ENCODE measurements at regions not wholly inside any gene's neighbourhood (a gene's known extent, or its start where the extent isn't known, plus 50 kb on each side); places are given as distances from the start of the nearest gene placed in this dataset.

GRCh38 chr7:98479318-98479717 lies 78.4 kb upstream of the BAIAP2L1 start:
- Histone ChIP-seq H3K4me1 (ENCODE audit: control insufficient read depth, insufficient read depth, low read length) (no peaks in the 10 kb centered on the region), H3K4me2 (ENCODE audit: low read length) (no peak overlapping the region), H3K9me3 (replicated peaks; ENCODE audit: low read length) (no peaks in the 10 kb centered on the region), H3K36me3 (ENCODE audit: insufficient read depth, low read length) (no peaks in the 10 kb centered on the region), H3K4me3 (ENCODE audit: low read length) (no peak overlapping the region), H3K27me3 (ENCODE audit: control insufficient read depth, insufficient read depth, low read length) (peaks cover 3% of the 10 kb centered on the region), H3K9ac (ENCODE audit: low read depth, low read length) (no peak overlapping the region)

GRCh38 chr7:98475352-98475751 lies 74.5 kb upstream of the BAIAP2L1 start:
- Histone ChIP-seq H3K36me3 (ENCODE audit: insufficient read depth, low read length) (no peaks in the 10 kb centered on the region), H3K4me3 (ENCODE audit: low read length) (no peak overlapping the region)

GRCh38 chr7:98474558-98474957 lies 73.7 kb upstream of the BAIAP2L1 start:
- Histone ChIP-seq H3K9me3 (replicated peaks; ENCODE audit: low read length) (no peaks in the 10 kb centered on the region), H3K36me3 (ENCODE audit: insufficient read depth, low read length) (no peaks in the 10 kb centered on the region), H3K27me3 (ENCODE audit: control insufficient read depth, insufficient read depth, low read length) (peaks cover 12% of the 10 kb centered on the region), H3K9ac (ENCODE audit: low read depth, low read length) (no peak overlapping the region), H3K4me3 (ENCODE audit: low read length) (no peak overlapping the region), H3K4me1 (ENCODE audit: control insufficient read depth, insufficient read depth, low read length) (no peaks in the 10 kb centered on the region), H3K4me2 (ENCODE audit: low read length) (no peak overlapping the region)

More at GRCh38 chr7:98475352-98475751, 74.5 kb upstream of the BAIAP2L1 start:
- no peaks in the 10 kb centered on the region for H3K9me3 ChIP-seq (replicated peaks; ENCODE audit: low read length)
- H3K9ac ChIP-seq (ENCODE audit: low read depth, low read length): no peak overlapping the region
- H3K4me1 ChIP-seq (ENCODE audit: control insufficient read depth, insufficient read depth, low read length): no peaks in the 10 kb centered on the region
- H3K4me2 ChIP-seq (ENCODE audit: low read length): no peak overlapping the region
- peaks cover 9% of the 10 kb centered on the region for H3K27me3 ChIP-seq (ENCODE audit: control insufficient read depth, insufficient read depth, low read length)

GRCh38 chr7:98472521-98472954 lies 71.6 kb upstream of the BAIAP2L1 start:
- Histone ChIP-seq H3K4me2 (ENCODE audit: low read length) (no peak overlapping the region), H3K4me3 (ENCODE audit: low read length) (no peak overlapping the region), H3K9me3 (replicated peaks; ENCODE audit: low read length) (no peaks in the 10 kb centered on the region), H3K27me3 (ENCODE audit: control insufficient read depth, insufficient read depth, low read length) (peaks cover 12% of the 10 kb centered on the region), H3K9ac (ENCODE audit: low read depth, low read length) (no peak overlapping the region), H3K36me3 (ENCODE audit: insufficient read depth, low read length) (no peaks in the 10 kb centered on the region), H3K4me1 (ENCODE audit: control insufficient read depth, insufficient read depth, low read length) (no peaks in the 10 kb centered on the region)

- H3K4me2 ChIP-seq (ENCODE audit: low read length): no peak overlapping the region
- no peak overlapping the region for H3K4me3 ChIP-seq (ENCODE audit: low read length)
- no peaks in the 10 kb centered on the region for H3K36me3 ChIP-seq (ENCODE audit: insufficient read depth, low read length)
- H3K9ac ChIP-seq (ENCODE audit: low read depth, low read length): no peak overlapping the region
- H3K9me3 ChIP-seq (replicated peaks; ENCODE audit: low read length): no peaks in the 10 kb centered on the region
- no peaks in the 10 kb centered on the region for H3K4me1 ChIP-seq (ENCODE audit: control insufficient read depth, insufficient read depth, low read length)
- peaks cover 13% of the 10 kb centered on the region for H3K27me3 ChIP-seq (ENCODE audit: control insufficient read depth, insufficient read depth, low read length)
Measured at GRCh38 chr7:98470485-98471240, 69.8 kb upstream of the BAIAP2L1 start.

- no peaks in the 10 kb centered on the region for H3K36me3 ChIP-seq (ENCODE audit: insufficient read depth, low read length)
- H3K27me3 ChIP-seq (ENCODE audit: control insufficient read depth, insufficient read depth, low read length): peaks cover 22% of the 10 kb centered on the region
- no peak overlapping the region for H3K9ac ChIP-seq (ENCODE audit: low read depth, low read length)
- H3K4me2 ChIP-seq (ENCODE audit: low read length): no peak overlapping the region
- no peaks in the 10 kb centered on the region for H3K9me3 ChIP-seq (replicated peaks; ENCODE audit: low read length)
- H3K4me3 ChIP-seq (ENCODE audit: low read length): no peak overlapping the region
- no peaks in the 10 kb centered on the region for H3K4me1 ChIP-seq (ENCODE audit: control insufficient read depth, insufficient read depth, low read length)
Measured at GRCh38 chr7:98469088-98469487, 68.2 kb upstream of the BAIAP2L1 start.

- Histone ChIP-seq H3K27me3 (ENCODE audit: control insufficient read depth, insufficient read depth, low read length) (peaks cover 26% of the 10 kb centered on the region), H3K4me3 (ENCODE audit: low read length) (no peak overlapping the region), H3K4me2 (ENCODE audit: low read length) (no peak overlapping the region), H3K36me3 (ENCODE audit: insufficient read depth, low read length) (no peaks in the 10 kb centered on the region), H3K9me3 (replicated peaks; ENCODE audit: low read length) (no peaks in the 10 kb centered on the region), H3K9ac (ENCODE audit: low read depth, low read length) (no peak overlapping the region), H3K4me1 (ENCODE audit: control insufficient read depth, insufficient read depth, low read length) (no peaks in the 10 kb centered on the region)
Measured at GRCh38 chr7:98467570-98468312, 66.9 kb upstream of the BAIAP2L1 start.

- Histone ChIP-seq H3K27me3 (ENCODE audit: control insufficient read depth, insufficient read depth, low read length) (peaks cover 19% of the 10 kb centered on the region), H3K4me2 (ENCODE audit: low read length) (no peak overlapping the region), H3K4me1 (ENCODE audit: control insufficient read depth, insufficient read depth, low read length) (no peaks in the 10 kb centered on the region), H3K4me3 (ENCODE audit: low read length) (no peak overlapping the region), H3K9ac (ENCODE audit: low read depth, low read length) (no peak overlapping the region), H3K36me3 (ENCODE audit: insufficient read depth, low read length) (no peaks in the 10 kb centered on the region), H3K9me3 (replicated peaks; ENCODE audit: low read length) (no peaks in the 10 kb centered on the region)
Measured at GRCh38 chr7:98465022-98465421, 64.1 kb upstream of the BAIAP2L1 start.

- Histone ChIP-seq H3K9me3 (replicated peaks; ENCODE audit: low read length) (no peaks in the 10 kb centered on the region), H3K4me2 (ENCODE audit: low read length) (no peak overlapping the region), H3K4me3 (ENCODE audit: low read length) (no peak overlapping the region), H3K27me3 (ENCODE audit: control insufficient read depth, insufficient read depth, low read length) (peaks cover 19% of the 10 kb centered on the region), H3K36me3 (ENCODE audit: insufficient read depth, low read length) (no peaks in the 10 kb centered on the region), H3K4me1 (ENCODE audit: control insufficient read depth, insufficient read depth, low read length) (no peaks in the 10 kb centered on the region), H3K9ac (ENCODE audit: low read depth, low read length) (no peak overlapping the region)
Measured at GRCh38 chr7:98464558-98464940, 63.7 kb upstream of the BAIAP2L1 start.

- Histone ChIP-seq H3K9ac (ENCODE audit: low read depth, low read length) (no peak overlapping the region), H3K27me3 (ENCODE audit: control insufficient read depth, insufficient read depth, low read length) (peaks cover 19% of the 10 kb centered on the region), H3K9me3 (replicated peaks; ENCODE audit: low read length) (no peaks in the 10 kb centered on the region), H3K4me1 (ENCODE audit: control insufficient read depth, insufficient read depth, low read length) (no peaks in the 10 kb centered on the region), H3K36me3 (ENCODE audit: insufficient read depth, low read length) (no peaks in the 10 kb centered on the region), H3K4me3 (ENCODE audit: low read length) (no peak overlapping the region), H3K4me2 (ENCODE audit: low read length) (no peak overlapping the region)
Measured at GRCh38 chr7:98463837-98464557, 63.1 kb upstream of the BAIAP2L1 start.

GRCh38 chr7:98462911-98463633 lies 62.2 kb upstream of the BAIAP2L1 start:
- Histone ChIP-seq H3K4me3 (ENCODE audit: low read length) (no peak overlapping the region), H3K27me3 (ENCODE audit: control insufficient read depth, insufficient read depth, low read length) (peaks cover 19% of the 10 kb centered on the region), H3K4me1 (ENCODE audit: control insufficient read depth, insufficient read depth, low read length) (no peaks in the 10 kb centered on the region), H3K4me2 (ENCODE audit: low read length) (no peak overlapping the region), H3K36me3 (ENCODE audit: insufficient read depth, low read length) (no peaks in the 10 kb centered on the region), H3K9ac (ENCODE audit: low read depth, low read length) (no peak overlapping the region), H3K9me3 (replicated peaks; ENCODE audit: low read length) (no peaks in the 10 kb centered on the region)
